A549 (cell line): ENCODE measurements at regions not wholly inside any gene's neighbourhood (a gene's known extent, or its start where the extent isn't known, plus 50 kb on each side); places are given as distances from the start of the nearest gene placed in this dataset.

Experiments
- ATAC-seq, 2 experiments: fragments of 200-7000 bp in 1 of 2; fragments of >200 bp in 1 of 2; cut with Nextera tagmentation in 1 of 2; cut with Tn5 transposase in 1 of 2; 3 replicates each; pipeline versions ENCODE4 v1.8.0 to v1.9.1; 2018 to 2020; ENCODE audit warnings: mild to moderate bottlenecking in 1 of 2, moderate library complexity in 1 of 2
- CTCF ChIA-PET: fragments of 300-600 bp; sonication (Branson Sonifier 250); formaldehyde crosslinking; extraction: SDS; loops from one replicate; lab custom pipeline; 2021; ENCODE audit warnings: antibody characterized with exemption, inconsistent platforms; lab: Yijun Ruan, JAX
- POLR2A ChIA-PET: fragments of 350-600 bp; formaldehyde crosslinking; extraction: SDS; loops from one replicate; lab custom pipeline; 2021; ENCODE audit warnings: antibody characterized with exemption, inconsistent platforms; lab: Yijun Ruan, JAX
- DNase-seq, 2 experiments: peaks; one replicate each; pipeline versions ENCODE4 v3.0.0 to v3.0.0-alpha.2; 2011 to 2016; ENCODE audit warnings: low read depth in 1 of 2, low spot score in 1 of 2
- FAIRE-seq: peaks from 2 replicates; lab custom pipeline; 2011; peaks lifted over from hg19 to GRCh38; lab: Jason Lieb, UNC
- H3K27ac ChIP-seq, 2 experiments: fragments of >200 bp; sonication (Bioruptor Twin); formaldehyde crosslinking; 3 replicates each; pipeline ENCODE4 v1.5.1; 2016 to 2017
- H3K4me1 ChIP-seq: fragments of >200 bp; sonication (Bioruptor Twin); formaldehyde crosslinking; 3 replicates; pipeline ENCODE4 v1.6.1; 2016
- H3K4me2 ChIP-seq: fragments of >200 bp; sonication (Bioruptor Twin); formaldehyde crosslinking; 3 replicates; pipeline ENCODE4 v1.6.1; 2016
- H3K4me3 ChIP-seq: fragments of >200 bp; sonication (Bioruptor Twin); formaldehyde crosslinking; 3 replicates; pipeline ENCODE4 v1.5.1; 2016
- H3K9me3 ChIP-seq: fragments of >200 bp; sonication (Bioruptor Twin); formaldehyde crosslinking; 3 replicates; pipeline ENCODE4 v1.6.1; 2016
- CEBPB ChIP-seq, 2 experiments: fragments of >200 bp in 1 of 2; sonication (Bioruptor Twin) in 1 of 2; formaldehyde crosslinking in 1 of 2; IDR thresholded peaks; 2 replicates each; pipeline ENCODE4 v1.6.1; 2012 to 2016
- CHD2 ChIP-seq: fragments of 150-350 bp; IDR thresholded peaks from 2 replicates; pipeline ENCODE4 v1.6.1; 2014; ENCODE audit warnings: low read length; ENCODE audit not compliant: partially characterized antibody
- CHD4 ChIP-seq: fragments of 200-600 bp; sonication (generic); IDR thresholded peaks from 2 replicates; pipeline ENCODE4 v1.6.1; 2016; ENCODE audit warnings: antibody characterized with exemption, mild to moderate bottlenecking, borderline replicate concordance
- EHF ChIP-seq: fragments of 250-450 bp; sonication (Bioruptor Pico); IDR thresholded peaks from 2 replicates; pipeline ENCODE4 v1.5.0; 2020; ENCODE audit warnings: mild to moderate bottlenecking
- FOSB ChIP-seq: fragments of 250-450 bp; sonication (Bioruptor Pico); IDR thresholded peaks from 2 replicates; pipeline ENCODE4 v1.5.0; 2020; ENCODE audit warnings: mild to moderate bottlenecking, moderate library complexity
- GATA3 ChIP-seq: IDR thresholded peaks from 2 replicates; pipeline ENCODE4 v1.6.1; 2012; ENCODE audit warnings: borderline replicate concordance
- HOXA7 ChIP-seq: fragments of 250-450 bp; sonication (Bioruptor Pico); IDR thresholded peaks from 2 replicates; pipeline ENCODE4 v1.5.0; 2020; ENCODE audit warnings: mild to moderate bottlenecking, moderate library complexity
- HOXB13 ChIP-seq: fragments of 250-450 bp; sonication (Bioruptor Pico); IDR thresholded peaks from 2 replicates; pipeline ENCODE4 v1.5.0; 2020; ENCODE audit warnings: low read depth, mild to moderate bottlenecking, moderate library complexity
- HOXB5 ChIP-seq: fragments of 250-450 bp; sonication (Bioruptor Pico); IDR thresholded peaks from 2 replicates; pipeline ENCODE4 v1.5.0; 2020; ENCODE audit warnings: mild to moderate bottlenecking, moderate library complexity
- MAFK ChIP-seq: fragments of 450-650 bp; IDR thresholded peaks from 2 replicates; pipeline ENCODE4 v1.6.1; 2014; ENCODE audit not compliant: partially characterized antibody
- NFE2L2 ChIP-seq: fragments of 150-350 bp; conservative IDR thresholded peaks from 2 replicates; pipeline ENCODE4 v1.6.1; 2014; ENCODE audit warnings: low read length
- PHF8 ChIP-seq: fragments of 200-600 bp; sonication (generic); IDR thresholded peaks from 2 replicates; pipeline ENCODE4 v1.6.1; 2016; ENCODE audit warnings: low read depth, mild to moderate bottlenecking, antibody characterized with exemption, moderate library complexity, borderline replicate concordance
- POLR2AphosphoS2 ChIP-seq: conservative IDR thresholded peaks from 2 replicates; pipeline ENCODE4 v1.6.1; 2012; ENCODE audit warnings: low read length, improper control_type of control experiment, inconsistent platforms
- RARB ChIP-seq: fragments of 250-450 bp; sonication (Bioruptor Pico); IDR thresholded peaks from 2 replicates; pipeline ENCODE4 v1.8.0; 2021; ENCODE audit warnings: mild to moderate bottlenecking, moderate library complexity
- SMC3 ChIP-seq: fragments of >200 bp; sonication (Bioruptor Twin); formaldehyde crosslinking; IDR thresholded peaks from 3 replicates; pipeline ENCODE4 v1.6.1; 2018; ENCODE audit warnings: inconsistent platforms
- TFCP2L1 ChIP-seq: fragments of 250-450 bp; sonication (Bioruptor Pico); IDR thresholded peaks from 2 replicates; pipeline ENCODE4 v1.5.0; 2021; ENCODE audit warnings: mild to moderate bottlenecking
- ZFP36 ChIP-seq: fragments of 450-650 bp; IDR thresholded peaks from 2 replicates; pipeline ENCODE4 v1.6.1; 2014; ENCODE audit warnings: borderline replicate concordance; ENCODE audit not compliant: partially characterized antibody
- ZSCAN20 ChIP-seq: fragments of 250-450 bp; sonication (Bioruptor Pico); IDR thresholded peaks from 2 replicates; pipeline ENCODE4 v1.8.0; 2022; ENCODE audit warnings: mild to moderate bottlenecking, moderate library complexity
- WGBS: methylation state at CpG from one replicate; pipeline ENCODE4 v1.1.6; 2017; ENCODE audit errors: missing lambda C conversion rate; 5-methylcytosine and 5-hydroxymethylcytosine counted together
- TF ChIP-seq, protein P1 (sequence below): fragments of 250-450 bp; sonication (Bioruptor Pico); IDR thresholded peaks from 2 replicates; pipeline ENCODE4 v1.5.0; 2021; ENCODE audit warnings: mild to moderate bottlenecking, moderate library complexity, borderline replicate concordance
- TF ChIP-seq, protein P2 (sequence below): fragments of 200-600 bp; sonication (generic); IDR thresholded peaks from 2 replicates; pipeline ENCODE4 v1.6.1; 2016; ENCODE audit warnings: antibody characterized with exemption, mild to moderate bottlenecking, moderate library complexity
- TF ChIP-seq, protein P3 (sequence below): fragments of 150-350 bp; IDR thresholded peaks from 2 replicates; pipeline ENCODE4 v1.6.1; 2014; ENCODE audit warnings: low read depth, mild to moderate bottlenecking, low read length
- TF ChIP-seq, protein P4 (sequence below): IDR thresholded peaks from 2 replicates; pipeline ENCODE4 v1.6.1; 2012
- TF ChIP-seq, protein P5 (sequence below): fragments of >200 bp; sonication (Bioruptor Twin); formaldehyde crosslinking; IDR thresholded peaks from 3 replicates; pipeline ENCODE4 v1.5.1; 2016

DNA sequence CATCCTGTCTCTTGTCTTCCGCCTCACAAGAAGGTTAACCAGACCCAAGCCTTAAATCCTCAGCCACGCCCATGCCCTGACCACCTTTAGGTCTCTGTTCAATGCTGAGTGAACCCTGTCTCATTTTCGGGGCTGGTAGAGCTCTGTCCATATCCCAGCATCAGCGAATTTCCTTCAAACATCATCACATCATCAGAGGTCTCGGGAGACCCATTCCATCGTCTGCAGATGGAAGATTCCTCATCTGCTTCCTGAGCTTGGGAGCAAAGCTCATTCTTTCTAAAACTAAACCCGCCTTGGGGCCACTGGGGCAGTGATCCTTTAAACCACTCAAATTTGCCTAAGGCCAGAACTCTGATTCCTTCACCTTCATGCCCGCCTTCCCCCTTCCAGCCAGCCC, 173.7 kb downstream of the TTC32 start (continued):
- TF ChIP-seq, protein P1, sequence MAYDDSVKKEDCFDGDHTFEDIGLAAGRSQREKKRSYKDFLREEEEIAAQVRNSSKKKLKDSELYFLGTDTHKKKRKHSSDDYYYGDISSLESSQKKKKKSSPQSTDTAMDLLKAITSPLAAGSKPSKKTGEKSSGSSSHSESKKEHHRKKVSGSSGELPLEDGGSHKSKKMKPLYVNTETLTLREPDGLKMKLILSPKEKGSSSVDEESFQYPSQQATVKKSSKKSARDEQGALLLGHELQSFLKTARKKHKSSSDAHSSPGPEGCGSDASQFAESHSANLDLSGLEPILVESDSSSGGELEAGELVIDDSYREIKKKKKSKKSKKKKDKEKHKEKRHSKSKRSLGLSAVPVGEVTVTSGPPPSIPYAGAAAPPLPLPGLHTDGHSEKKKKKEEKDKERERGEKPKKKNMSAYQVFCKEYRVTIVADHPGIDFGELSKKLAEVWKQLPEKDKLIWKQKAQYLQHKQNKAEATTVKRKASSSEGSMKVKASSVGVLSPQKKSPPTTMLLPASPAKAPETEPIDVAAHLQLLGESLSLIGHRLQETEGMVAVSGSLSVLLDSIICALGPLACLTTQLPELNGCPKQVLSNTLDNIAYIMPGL = no peak
- no peak for TF ChIP-seq CHD4
- TF ChIP-seq EHF = no peak
- no peak for TF ChIP-seq CEBPB (IDR thresholded peaks at IDR 0.05)
- TF ChIP-seq, protein P2, sequence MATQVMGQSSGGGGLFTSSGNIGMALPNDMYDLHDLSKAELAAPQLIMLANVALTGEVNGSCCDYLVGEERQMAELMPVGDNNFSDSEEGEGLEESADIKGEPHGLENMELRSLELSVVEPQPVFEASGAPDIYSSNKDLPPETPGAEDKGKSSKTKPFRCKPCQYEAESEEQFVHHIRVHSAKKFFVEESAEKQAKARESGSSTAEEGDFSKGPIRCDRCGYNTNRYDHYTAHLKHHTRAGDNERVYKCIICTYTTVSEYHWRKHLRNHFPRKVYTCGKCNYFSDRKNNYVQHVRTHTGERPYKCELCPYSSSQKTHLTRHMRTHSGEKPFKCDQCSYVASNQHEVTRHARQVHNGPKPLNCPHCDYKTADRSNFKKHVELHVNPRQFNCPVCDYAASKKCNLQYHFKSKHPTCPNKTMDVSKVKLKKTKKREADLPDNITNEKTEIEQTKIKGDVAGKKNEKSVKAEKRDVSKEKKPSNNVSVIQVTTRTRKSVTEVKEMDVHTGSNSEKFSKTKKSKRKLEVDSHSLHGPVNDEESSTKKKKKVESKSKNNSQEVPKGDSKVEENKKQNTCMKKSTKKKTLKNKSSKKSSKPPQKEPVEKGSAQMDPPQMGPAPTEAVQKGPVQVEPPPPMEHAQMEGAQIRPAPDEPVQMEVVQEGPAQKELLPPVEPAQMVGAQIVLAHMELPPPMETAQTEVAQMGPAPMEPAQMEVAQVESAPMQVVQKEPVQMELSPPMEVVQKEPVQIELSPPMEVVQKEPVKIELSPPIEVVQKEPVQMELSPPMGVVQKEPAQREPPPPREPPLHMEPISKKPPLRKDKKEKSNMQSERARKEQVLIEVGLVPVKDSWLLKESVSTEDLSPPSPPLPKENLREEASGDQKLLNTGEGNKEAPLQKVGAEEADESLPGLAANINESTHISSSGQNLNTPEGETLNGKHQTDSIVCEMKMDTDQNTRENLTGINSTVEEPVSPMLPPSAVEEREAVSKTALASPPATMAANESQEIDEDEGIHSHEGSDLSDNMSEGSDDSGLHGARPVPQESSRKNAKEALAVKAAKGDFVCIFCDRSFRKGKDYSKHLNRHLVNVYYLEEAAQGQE = no peak

DNA sequence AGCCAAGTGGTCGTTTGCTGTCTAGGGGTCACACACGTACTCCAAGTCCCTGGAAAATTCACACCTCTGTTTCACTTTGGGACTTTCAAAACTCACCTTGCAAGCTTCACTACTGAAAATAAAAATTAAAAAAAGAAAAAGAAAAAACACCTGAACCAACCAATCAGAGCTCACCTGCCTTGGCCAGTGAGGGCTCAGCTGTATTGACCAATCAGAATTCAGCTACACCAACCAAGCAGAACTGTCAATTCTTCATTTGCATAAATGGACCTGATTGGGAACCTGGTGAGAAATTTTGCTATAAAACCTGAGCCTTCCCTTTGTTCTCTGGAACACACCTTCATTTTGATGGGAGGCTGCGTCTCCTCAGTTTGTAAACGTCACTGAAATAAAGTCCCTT, 176.4 kb downstream of the TTC32 start:
- Histone ChIP-seq H3K27ac (no peak overlapping the region), H3K9me3 (no peaks in the 10 kb centered on the region), H3K4me2 (no peak overlapping the region), H3K4me3 (no peak overlapping the region), H3K4me1 (no peaks in the 10 kb centered on the region)
- FAIRE-seq = no peak
- ChIA-PET CTCF (interaction anchor here (2.3 kb wide), 1 partner anchor 9 kb away, joined by 6 read pairs; no protein-coding TSS in a partner anchor), POLR2A (no interaction called here)
- no peak for ATAC-seq
- DNase-seq = no peak
- WGBS = 85% methylated on average over 4 of the region's 4 CpGs
- TF ChIP-seq, protein P3, sequence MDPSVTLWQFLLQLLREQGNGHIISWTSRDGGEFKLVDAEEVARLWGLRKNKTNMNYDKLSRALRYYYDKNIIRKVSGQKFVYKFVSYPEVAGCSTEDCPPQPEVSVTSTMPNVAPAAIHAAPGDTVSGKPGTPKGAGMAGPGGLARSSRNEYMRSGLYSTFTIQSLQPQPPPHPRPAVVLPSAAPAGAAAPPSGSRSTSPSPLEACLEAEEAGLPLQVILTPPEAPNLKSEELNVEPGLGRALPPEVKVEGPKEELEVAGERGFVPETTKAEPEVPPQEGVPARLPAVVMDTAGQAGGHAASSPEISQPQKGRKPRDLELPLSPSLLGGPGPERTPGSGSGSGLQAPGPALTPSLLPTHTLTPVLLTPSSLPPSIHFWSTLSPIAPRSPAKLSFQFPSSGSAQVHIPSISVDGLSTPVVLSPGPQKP = no peak
- no peak for TF ChIP-seq PHF8
- no peak for TF ChIP-seq CHD2
- TF ChIP-seq HOXB5 (CRISPR knock-in tag) = no peak
- no peak for TF ChIP-seq HOXB13 (CRISPR knock-in tag)
- no peak for TF ChIP-seq RARB (CRISPR knock-in tag)
- no peak for TF ChIP-seq GATA3
- TF ChIP-seq MAFK = no peak

DNA sequence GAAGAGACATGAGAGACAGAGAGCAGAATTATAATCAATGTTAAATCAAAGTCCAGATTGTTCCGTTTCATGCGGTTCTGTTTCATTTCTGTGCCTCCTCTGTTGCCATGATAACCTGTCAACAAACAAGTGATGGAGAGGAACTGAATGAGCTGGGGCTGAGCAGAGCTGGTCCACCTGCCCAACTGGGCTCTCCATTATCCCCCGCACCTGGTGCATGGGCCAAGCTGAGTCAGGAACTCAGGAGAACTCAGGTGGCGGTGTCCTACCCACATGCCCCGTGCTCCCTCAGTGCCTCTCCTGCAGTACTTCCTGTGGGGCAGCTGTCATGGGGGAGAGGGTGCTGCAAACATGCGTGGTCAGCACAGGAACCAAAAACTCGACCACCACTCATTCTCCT, 178.8 kb downstream of the TTC32 start:
- CTCF ChIA-PET = interaction anchor here (0.8 to 1.3 kb wide), 2 partner anchors 10 to 20 kb away, joined by 3 to 4 read pairs; no protein-coding TSS in a partner anchor
- H3K27ac ChIP-seq = no peak overlapping the region
- WGBS = 73% methylated on average over 7 of the region's 7 CpGs
- H3K9me3 ChIP-seq = no peaks in the 10 kb centered on the region
- no peak for ATAC-seq
- no peak for FAIRE-seq
- H3K4me1 ChIP-seq = no peaks in the 10 kb centered on the region
- H3K4me2 ChIP-seq = no peak overlapping the region
- no peak for DNase-seq
- POLR2A ChIA-PET = no interaction called here
- no peak overlapping the region for H3K4me3 ChIP-seq
- TF ChIP-seq ZFP36 (no peak), ZSCAN20 (CRISPR knock-in tag) (no peak), SMC3 (no peak), FOSB (CRISPR knock-in tag) (no peak), MAFK (no peak), HOXA7 (CRISPR knock-in tag) (no peak), RARB (CRISPR knock-in tag) (no peak), TFCP2L1 (CRISPR knock-in tag) (no peak), NFE2L2 (no peak), CHD2 (no peak), POLR2AphosphoS2 (no peak), HOXB5 (CRISPR knock-in tag) (no peak)
- TF ChIP-seq, protein P2 = no peak
- TF ChIP-seq, protein P4, sequence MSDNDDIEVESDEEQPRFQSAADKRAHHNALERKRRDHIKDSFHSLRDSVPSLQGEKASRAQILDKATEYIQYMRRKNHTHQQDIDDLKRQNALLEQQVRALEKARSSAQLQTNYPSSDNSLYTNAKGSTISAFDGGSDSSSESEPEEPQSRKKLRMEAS = no peak
- TF ChIP-seq, protein P5, sequence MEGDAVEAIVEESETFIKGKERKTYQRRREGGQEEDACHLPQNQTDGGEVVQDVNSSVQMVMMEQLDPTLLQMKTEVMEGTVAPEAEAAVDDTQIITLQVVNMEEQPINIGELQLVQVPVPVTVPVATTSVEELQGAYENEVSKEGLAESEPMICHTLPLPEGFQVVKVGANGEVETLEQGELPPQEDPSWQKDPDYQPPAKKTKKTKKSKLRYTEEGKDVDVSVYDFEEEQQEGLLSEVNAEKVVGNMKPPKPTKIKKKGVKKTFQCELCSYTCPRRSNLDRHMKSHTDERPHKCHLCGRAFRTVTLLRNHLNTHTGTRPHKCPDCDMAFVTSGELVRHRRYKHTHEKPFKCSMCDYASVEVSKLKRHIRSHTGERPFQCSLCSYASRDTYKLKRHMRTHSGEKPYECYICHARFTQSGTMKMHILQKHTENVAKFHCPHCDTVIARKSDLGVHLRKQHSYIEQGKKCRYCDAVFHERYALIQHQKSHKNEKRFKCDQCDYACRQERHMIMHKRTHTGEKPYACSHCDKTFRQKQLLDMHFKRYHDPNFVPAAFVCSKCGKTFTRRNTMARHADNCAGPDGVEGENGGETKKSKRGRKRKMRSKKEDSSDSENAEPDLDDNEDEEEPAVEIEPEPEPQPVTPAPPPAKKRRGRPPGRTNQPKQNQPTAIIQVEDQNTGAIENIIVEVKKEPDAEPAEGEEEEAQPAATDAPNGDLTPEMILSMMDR = no peak
